HG03460 (cell line): ENCODE measurements at regions not wholly inside any gene's neighbourhood (a gene's known extent, or its start where the extent isn't known, plus 50 kb on each side); places are given as distances from the start of the nearest gene placed in this dataset.
"Not testable (repeated sequence)": the region's sequence is repeated elsewhere in the genome, so short reads cannot be mapped to it uniquely, and the experiment has no call there.

ENCODE experiments used
- ATAC-seq: cut with Tn5 transposase; IDR thresholded peaks from one replicate; pipeline ENCODE4 v1.9.1; 2021; ENCODE audit not compliant: unreplicated experiment

- no peak for ATAC-seq
These were observed 133.0 kb upstream of the PRR20G start for GRCh38 chr3:127420829-127421228.

DNA sequence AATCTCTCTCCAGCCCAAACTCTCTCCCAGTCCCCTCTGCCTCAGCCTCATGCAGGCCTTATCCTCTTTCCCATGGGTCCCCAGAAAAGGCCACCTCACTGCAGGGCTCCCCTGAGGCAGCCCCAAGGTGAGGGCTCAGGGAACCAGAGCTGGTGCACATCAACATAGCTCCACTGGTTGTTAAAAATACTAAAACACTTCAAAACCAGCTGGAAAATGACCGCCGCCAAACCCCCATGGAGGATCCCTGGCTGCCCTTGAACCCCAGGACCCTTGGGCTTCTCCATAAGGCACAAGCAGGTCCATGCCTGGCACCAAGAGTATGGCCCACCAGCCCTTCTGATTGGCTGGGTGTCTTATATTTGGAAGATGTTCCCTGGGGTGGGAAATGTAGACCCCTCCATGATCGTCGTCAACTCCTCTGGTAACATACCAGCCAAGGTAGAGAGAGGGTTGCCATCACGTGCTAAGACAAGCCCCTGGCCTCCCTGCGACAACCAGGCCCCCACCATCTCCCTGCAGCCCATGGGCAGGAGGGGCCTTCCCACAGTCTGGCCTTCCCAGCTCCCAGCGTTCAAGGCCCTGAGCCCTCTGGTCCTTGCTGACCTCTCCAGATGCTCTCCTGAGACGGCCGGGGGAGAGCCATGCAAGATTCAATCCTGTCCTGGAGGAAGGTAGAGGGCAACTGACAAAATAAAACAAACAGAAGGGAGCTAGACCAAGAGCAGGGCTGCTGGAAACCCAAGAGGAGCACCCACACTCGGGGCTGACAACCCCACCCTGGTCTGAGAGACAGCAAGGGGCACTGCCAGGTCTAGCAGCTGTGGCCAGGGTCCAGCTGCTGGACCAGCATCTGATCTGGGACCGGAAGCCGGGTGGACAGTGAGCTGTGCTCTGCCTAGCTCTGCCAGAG, 132.1 kb upstream of the PRR20G start:
- no peak for ATAC-seq

DNA sequence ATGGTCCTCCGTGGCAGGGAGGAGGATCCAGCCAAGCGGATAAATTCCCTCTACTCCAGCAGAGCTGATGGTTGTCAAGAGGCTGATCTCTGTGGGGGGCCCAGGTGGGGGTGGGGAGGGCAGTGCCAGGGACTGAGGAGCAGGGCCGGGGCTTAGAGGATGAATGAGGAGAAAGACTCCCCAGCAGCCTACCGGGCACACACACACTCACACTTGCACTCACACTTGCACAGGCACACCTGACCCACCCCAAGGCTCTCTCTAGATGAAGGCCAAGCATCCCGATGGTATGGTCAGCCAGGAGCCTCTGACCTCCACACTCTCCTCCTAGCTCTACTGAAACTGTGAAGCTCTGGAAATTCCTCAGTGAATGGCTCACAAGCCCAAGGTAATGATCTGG, 131.3 kb upstream of the PRR20G start:
- no peak for ATAC-seq

GRCh38 chr3:127418560-127419147, 130.8 kb upstream of the PRR20G start:
- ATAC-seq: no peak

- no peak for ATAC-seq
These were observed 130.1 kb upstream of the PRR20G start for GRCh38 chr3:127417709-127418559.

GRCh38 chr3:127413871-127414270, 126.0 kb upstream of the PRR20G start:
- no peak for ATAC-seq

- ATAC-seq: no peak
These were observed 125.5 kb upstream of the PRR20G start for GRCh38 chr3:127413318-127413673.

- ATAC-seq: no peak
These were observed 124.9 kb upstream of the PRR20G start for GRCh38 chr3:127412578-127413317.

DNA sequence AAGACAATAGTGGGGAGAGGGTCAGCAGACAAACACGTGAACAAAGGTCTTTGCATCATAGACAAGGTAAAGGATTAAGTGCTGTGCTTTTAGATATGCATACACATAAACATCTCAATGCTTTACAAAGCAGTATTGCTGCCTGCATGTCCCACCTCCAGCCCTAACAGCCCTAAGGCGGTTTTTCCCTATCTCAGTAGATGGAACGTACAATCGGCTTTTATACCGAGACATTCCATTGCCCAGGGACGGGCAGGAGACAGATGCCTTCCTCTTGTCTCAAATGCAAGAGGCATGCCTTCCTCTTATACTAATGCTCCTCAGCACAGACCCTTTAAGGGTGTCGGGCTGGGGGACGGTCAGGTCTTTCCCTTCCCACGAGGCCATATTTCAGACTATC, 124.0 kb upstream of the PRR20G start:
- ATAC-seq: not testable (repeated sequence)

- ATAC-seq: no peak
These were observed 123.4 kb upstream of the PRR20G start for GRCh38 chr3:127411083-127411727.

DNA sequence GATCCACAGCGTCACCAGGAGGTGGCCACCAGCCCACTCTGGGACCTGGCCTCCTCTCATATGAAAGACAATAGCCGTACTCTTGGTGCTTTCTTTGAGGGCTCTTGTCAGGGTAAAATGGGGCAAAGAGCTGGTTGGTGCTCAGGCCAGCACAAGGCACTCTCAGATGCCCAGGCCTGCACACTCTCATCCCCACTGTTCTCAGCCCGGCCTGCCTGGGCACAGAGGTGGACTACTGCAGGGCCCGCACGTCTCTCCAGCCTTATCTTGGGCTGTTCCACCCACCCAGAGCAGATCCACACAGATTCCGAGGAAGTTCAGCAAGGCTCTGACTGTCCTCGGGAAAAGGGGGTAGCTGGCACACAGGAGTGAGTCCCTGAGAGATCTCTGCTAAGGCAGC, 122.8 kb upstream of the PRR20G start:
- ATAC-seq: no peak

GRCh38 chr3:127410137-127410488, 122.3 kb upstream of the PRR20G start:
- ATAC-seq: no peak

DNA sequence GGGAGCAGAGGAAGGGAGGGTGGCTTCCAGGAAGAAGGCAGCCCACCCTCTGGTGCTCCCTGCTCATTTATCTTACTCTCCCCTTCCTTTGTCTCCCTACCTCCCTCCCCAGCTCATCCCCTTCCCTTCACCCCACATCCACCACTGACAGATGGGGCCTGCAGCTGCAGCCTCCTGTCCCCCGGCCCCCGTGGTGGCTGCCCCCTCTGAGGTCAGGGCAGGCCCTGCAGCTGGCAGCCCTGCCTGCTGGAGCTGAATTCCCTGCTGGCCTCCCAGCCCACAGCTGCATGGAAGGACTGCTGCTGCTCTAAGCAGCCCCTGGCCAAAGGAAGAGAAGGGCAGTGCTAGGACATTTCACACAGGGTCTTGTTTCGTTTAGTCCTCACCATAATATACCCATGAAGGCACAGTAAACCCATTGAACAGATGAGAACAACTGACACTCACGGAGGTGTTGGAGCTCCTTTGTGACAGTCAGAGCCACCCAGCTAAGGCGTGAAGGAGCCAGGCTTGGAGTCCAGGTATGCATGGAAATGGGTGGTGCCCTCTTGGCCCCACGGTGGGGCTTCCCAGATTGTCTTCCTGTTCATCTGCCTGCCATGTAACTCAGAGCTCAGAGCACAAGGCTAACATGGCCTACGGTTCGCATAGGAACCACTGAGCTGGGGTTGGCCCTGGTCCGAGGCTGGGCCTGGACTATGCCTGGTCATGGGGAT, 121.7 kb upstream of the PRR20G start:
- no peak for ATAC-seq

GRCh38 chr3:127408684-127409420, 121.0 kb upstream of the PRR20G start:
- ATAC-seq: no peak

- ATAC-seq: no peak
These were observed 120.3 kb upstream of the PRR20G start for GRCh38 chr3:127408022-127408683.

GRCh38 chr3:127407026-127407939, 119.4 kb upstream of the PRR20G start:
- ATAC-seq: no peak

DNA sequence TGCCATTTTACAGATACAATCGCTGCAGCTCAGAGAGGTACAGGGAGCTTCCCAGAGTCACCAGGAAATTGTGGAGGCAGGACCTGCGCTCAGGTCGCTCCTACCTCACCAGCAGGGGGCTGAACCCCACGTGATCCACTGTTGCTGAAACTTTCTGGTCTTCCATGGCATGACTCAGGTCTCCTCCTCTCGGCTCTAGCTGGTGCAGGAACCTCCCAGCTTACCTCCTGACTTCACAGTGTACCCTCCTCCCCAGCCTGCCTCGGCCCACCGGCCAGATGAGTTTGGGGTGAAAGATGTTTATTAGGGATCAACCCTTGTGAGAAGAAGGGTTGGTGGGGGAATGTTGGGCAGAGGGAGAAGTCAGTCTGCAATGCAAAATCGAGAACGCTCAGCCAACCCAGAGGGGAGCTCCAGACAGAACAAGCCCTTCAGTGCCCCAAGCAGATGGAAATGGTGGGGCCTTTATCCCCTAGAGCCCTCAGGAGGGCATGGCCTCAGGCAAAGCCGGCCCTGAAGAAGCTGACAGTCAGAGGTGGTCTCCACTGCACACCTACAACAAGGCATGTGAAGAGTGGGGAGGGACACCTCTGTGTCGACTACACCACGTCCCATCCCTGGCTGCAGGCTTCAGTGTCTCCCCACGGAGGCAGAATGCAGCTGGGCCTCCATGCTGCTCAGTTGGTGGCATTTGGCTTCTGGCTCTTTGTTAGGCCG, 118.6 kb upstream of the PRR20G start:
- no peak for ATAC-seq
